ENCODE measurements at regions not wholly inside any gene's neighbourhood (a gene's known extent, or its start where the extent isn't known, plus 50 kb on each side); places are given as distances from the start of the nearest gene placed in this dataset.

DNA sequence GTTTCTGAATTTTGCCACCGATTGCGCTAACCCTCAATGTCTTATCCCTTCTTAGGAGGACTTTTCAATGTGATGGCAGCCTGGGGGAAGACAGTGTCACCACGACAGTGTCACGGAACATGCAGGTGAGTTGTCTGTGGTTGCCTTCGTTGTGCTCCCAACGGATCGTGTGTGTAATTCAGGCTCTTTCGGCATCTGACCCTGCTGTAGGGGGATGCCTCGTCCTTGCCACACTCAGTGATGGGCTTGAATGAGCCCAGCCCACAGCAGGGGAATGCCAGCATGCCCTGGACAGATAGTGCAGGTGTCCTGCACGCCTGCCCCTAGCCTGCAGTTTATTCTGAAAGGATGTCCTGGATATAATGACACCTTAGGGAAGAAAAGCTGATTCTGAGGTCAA, 123.8 kb upstream of the RTL1 start:
- H3K36me3 ChIP-seq: no peaks in the 10 kb centered on the region
- no peak overlapping the region for H3K4me3 ChIP-seq (ENCODE audit: low read depth in 1 of 2, low read length in 1 of 2)
- H3K4me1 ChIP-seq (ENCODE audit: control insufficient read depth in 1 of 2, insufficient read depth in 1 of 2, low read depth in 1 of 2, low read length in 1 of 2): no peaks in the 10 kb centered on the region
- H3K27ac ChIP-seq: no peak overlapping the region
- H3K9me3 ChIP-seq: no peaks in the 10 kb centered on the region
- no peaks in the 10 kb centered on the region for H3K27me3 ChIP-seq
- TF ChIP-seq, protein P1, sequence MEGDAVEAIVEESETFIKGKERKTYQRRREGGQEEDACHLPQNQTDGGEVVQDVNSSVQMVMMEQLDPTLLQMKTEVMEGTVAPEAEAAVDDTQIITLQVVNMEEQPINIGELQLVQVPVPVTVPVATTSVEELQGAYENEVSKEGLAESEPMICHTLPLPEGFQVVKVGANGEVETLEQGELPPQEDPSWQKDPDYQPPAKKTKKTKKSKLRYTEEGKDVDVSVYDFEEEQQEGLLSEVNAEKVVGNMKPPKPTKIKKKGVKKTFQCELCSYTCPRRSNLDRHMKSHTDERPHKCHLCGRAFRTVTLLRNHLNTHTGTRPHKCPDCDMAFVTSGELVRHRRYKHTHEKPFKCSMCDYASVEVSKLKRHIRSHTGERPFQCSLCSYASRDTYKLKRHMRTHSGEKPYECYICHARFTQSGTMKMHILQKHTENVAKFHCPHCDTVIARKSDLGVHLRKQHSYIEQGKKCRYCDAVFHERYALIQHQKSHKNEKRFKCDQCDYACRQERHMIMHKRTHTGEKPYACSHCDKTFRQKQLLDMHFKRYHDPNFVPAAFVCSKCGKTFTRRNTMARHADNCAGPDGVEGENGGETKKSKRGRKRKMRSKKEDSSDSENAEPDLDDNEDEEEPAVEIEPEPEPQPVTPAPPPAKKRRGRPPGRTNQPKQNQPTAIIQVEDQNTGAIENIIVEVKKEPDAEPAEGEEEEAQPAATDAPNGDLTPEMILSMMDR (IDR thresholded peaks at IDR 0.05): no peak

DNA sequence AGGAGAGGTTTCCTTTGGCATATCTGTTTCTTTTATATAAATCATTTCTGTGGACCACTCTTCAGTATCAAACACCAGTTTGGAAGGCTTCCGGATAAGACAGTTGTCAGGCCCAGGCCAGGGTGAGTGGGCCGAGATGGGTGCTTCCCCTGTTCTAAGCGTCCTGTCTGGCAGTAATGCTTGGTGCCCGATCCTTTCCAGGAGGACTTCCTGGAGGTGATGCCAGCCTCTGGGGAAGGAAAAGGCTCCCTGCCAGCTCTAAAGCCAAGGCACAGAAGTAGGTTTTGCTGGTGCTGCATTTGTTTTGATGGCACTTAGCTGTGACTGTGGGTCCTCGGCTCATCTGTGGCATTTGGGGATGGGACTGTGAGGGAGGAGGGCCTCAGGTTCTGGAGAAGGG, 124.4 kb upstream of the RTL1 start:
- H3K9me3 ChIP-seq: no peaks in the 10 kb centered on the region
- no peaks in the 10 kb centered on the region for H3K27me3 ChIP-seq
- no peaks in the 10 kb centered on the region for H3K36me3 ChIP-seq
- H3K27ac ChIP-seq: no peak overlapping the region
- H3K4me1 ChIP-seq (ENCODE audit: control insufficient read depth in 1 of 2, insufficient read depth in 1 of 2, low read depth in 1 of 2, low read length in 1 of 2): no peaks in the 10 kb centered on the region
- H3K4me3 ChIP-seq (ENCODE audit: low read depth in 1 of 2, low read length in 1 of 2): no peak overlapping the region
- TF ChIP-seq, protein P1 (IDR thresholded peaks at IDR 0.05): no peak

DNA sequence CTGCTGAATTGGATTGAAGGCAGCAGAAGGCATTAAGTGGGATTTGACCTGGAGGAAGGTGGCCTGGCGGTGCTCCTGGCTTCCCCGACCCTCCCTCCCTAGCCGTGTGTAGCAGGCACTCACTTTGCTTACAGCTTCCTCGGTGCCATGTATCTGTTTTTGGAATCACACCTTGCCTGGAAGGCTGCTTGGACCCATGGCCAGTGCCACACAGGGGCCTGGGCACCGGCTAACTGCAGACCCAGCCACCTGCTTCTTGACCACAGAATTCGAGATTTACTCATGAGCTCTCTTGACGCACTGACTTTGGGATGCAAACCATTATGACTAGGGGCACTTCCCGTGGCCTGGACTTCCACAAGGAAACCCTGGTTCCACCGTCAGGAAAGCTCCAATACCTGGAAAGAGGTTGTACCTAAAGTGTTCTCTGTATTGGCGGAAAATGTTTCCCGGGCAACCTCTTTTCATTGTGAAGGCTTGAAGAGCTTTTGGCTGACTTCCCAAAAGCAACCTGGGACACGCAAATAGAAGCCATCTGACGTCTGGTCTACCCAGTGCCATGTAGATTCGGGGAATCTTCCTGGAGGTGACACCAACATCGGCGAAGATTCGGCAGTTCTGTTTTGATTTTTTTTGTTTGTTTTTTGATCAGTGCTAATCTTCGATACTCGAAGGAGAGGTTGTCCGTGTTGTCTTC, 125.6 kb upstream of the RTL1 start:
- no peaks in the 10 kb centered on the region for H3K9me3 ChIP-seq
- H3K27ac ChIP-seq: no peak overlapping the region
- H3K4me3 ChIP-seq (ENCODE audit: low read depth in 1 of 2, low read length in 1 of 2): no peak overlapping the region
- no peaks in the 10 kb centered on the region for H3K36me3 ChIP-seq
- H3K27me3 ChIP-seq: no peaks in the 10 kb centered on the region
- H3K4me1 ChIP-seq (ENCODE audit: control insufficient read depth in 1 of 2, insufficient read depth in 1 of 2, low read depth in 1 of 2, low read length in 1 of 2): no peaks in the 10 kb centered on the region
- TF ChIP-seq, protein P1 (IDR thresholded peaks at IDR 0.05): no peak

DNA sequence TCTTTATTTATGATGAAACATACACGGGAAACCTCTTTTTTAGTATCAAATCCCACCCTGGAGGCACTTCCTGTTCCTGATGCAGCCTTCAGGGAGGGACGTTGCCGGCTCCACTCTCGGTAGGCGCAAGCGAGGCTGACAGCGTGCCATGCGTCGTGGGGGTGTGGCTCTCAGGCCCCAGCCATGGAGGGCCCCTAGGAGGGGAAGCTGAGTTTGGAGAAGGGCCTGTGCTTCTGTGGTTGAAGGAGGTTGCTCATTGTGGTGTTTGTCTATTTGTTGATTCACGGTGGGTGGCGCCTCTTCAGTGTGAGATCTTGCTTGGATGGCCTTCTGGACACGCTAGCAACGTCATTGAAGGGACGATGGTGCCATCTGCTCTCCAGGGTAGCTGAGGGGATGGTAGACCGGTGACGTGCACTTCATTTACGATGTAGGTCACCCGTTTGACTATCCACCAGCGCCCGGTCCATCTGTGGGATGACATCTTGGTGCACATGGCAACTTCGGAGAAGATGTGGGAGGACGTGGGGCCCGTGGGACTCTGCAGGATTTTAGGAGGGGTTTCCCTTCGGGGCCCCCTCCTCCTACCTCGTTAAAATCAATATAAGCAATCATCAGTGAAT, 126.3 kb upstream of the RTL1 start:
- Histone ChIP-seq H3K36me3 (no peaks in the 10 kb centered on the region), H3K9me3 (no peaks in the 10 kb centered on the region)
- TF ChIP-seq, protein P1 (IDR thresholded peaks at IDR 0.05): no peak

DNA sequence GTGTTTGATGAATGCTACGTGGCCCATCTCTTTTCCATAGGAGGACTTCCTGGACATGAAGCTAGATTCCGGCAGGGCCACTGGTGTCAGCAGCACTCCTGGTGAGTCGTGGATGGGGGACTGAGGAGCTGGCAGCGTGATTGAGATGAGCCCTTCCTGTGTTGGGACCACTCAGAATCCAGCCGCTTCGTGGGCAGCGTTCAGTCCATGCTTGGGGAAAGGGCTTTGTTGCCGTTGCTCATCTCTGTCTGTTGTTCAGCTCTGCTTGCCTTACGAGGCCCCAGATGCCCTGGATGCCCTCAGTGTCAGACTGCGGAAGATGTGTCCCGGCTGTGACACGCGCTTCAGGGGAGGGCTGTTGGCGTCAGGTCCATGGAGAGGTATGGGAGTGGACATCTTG, 127.1 kb upstream of the RTL1 start:
- TF ChIP-seq, protein P1 (IDR thresholded peaks at IDR 0.05): no peak
- Histone ChIP-seq H3K36me3 (no peaks in the 10 kb centered on the region), H3K27me3 (no peaks in the 10 kb centered on the region), H3K9me3 (no peaks in the 10 kb centered on the region), H3K4me1 (ENCODE audit: control insufficient read depth in 1 of 2, insufficient read depth in 1 of 2, low read depth in 1 of 2, low read length in 1 of 2) (no peaks in the 10 kb centered on the region), H3K4me3 (ENCODE audit: low read depth in 1 of 2, low read length in 1 of 2) (no peak overlapping the region), H3K27ac (no peak overlapping the region)

More for the DNA sequence above, 126.3 kb upstream of the RTL1 start:
- H3K27ac ChIP-seq: no peak overlapping the region
- no peaks in the 10 kb centered on the region for H3K4me1 ChIP-seq (ENCODE audit: control insufficient read depth in 1 of 2, insufficient read depth in 1 of 2, low read depth in 1 of 2, low read length in 1 of 2)
- no peaks in the 10 kb centered on the region for H3K27me3 ChIP-seq
- no peak overlapping the region for H3K4me3 ChIP-seq (ENCODE audit: low read depth in 1 of 2, low read length in 1 of 2)
